SK-N-SH treated with all-trans-retinoic acid at 6 μM for 48 hours (cell line): ENCODE measurements at regions not wholly inside any gene's neighbourhood (a gene's known extent, or its start where the extent isn't known, plus 50 kb on each side); places are given as distances from the start of the nearest gene placed in this dataset.

ENCODE experiments used
- ATAC-seq: fragments of 200-7000 bp; cut with Tn5 transposase; 3 replicates; pipeline ENCODE4 v1.9.1; 2020; ENCODE audit warnings: mild to moderate bottlenecking, moderate library complexity
- ARNTL ChIP-seq: fragments of 450-650 bp; formaldehyde crosslinking; IDR thresholded peaks from 2 replicates; pipeline ENCODE4 v1.5.0; 2020; ENCODE audit warnings: low read depth, mild to moderate bottlenecking, moderate library complexity, borderline replicate concordance
- CREB5 ChIP-seq: fragments of 250-450 bp; sonication (Bioruptor Pico); IDR thresholded peaks from 2 replicates; pipeline ENCODE4 v1.5.1; 2020; ENCODE audit warnings: low read depth, mild to moderate bottlenecking, moderate library complexity
- CSRNP3 ChIP-seq: fragments of 250-450 bp; sonication (Bioruptor Pico); IDR thresholded peaks from 2 replicates; pipeline ENCODE4 v1.5.1; 2021; ENCODE audit warnings: mild to moderate bottlenecking, moderate library complexity
- ESRRG ChIP-seq: fragments of 250-450 bp; sonication (Bioruptor Pico); IDR thresholded peaks from 2 replicates; pipeline ENCODE4 v1.6.1; 2021; ENCODE audit warnings: mild to moderate bottlenecking
- GLIS3 ChIP-seq: fragments of 250-450 bp; sonication (Bioruptor Pico); IDR thresholded peaks from 2 replicates; pipeline ENCODE4 v1.5.0; 2020; ENCODE audit warnings: mild to moderate bottlenecking, moderate library complexity
- ISL1 ChIP-seq: fragments of 250-450 bp; sonication (Bioruptor Pico); IDR thresholded peaks from 2 replicates; pipeline ENCODE4 v2.1.2; 2022; ENCODE audit warnings: mild to moderate bottlenecking, moderate library complexity
- PPARA ChIP-seq: fragments of 250-450 bp; sonication (Bioruptor Pico); IDR thresholded peaks from 2 replicates; pipeline ENCODE4 v1.5.0; 2020; ENCODE audit warnings: mild to moderate bottlenecking, borderline replicate concordance
- RARB ChIP-seq: fragments of 250-450 bp; sonication (Bioruptor Pico); IDR thresholded peaks from 2 replicates; pipeline ENCODE4 v1.8.0; 2021; ENCODE audit warnings: mild to moderate bottlenecking, moderate library complexity
- SNAI2 ChIP-seq: fragments of 250-450 bp; sonication (Bioruptor Pico); IDR thresholded peaks from 2 replicates; pipeline ENCODE4 v1.5.0; 2020; ENCODE audit warnings: mild to moderate bottlenecking, moderate library complexity
- TCF4 ChIP-seq: fragments of 250-450 bp; sonication (Bioruptor Pico); IDR thresholded peaks from 2 replicates; pipeline ENCODE4 v1.8.0; 2021; ENCODE audit warnings: mild to moderate bottlenecking, moderate library complexity, borderline replicate concordance
- TSHZ2 ChIP-seq: fragments of 250-450 bp; sonication (Bioruptor Pico); IDR thresholded peaks from 2 replicates; pipeline ENCODE4 v1.5.0; 2020; ENCODE audit warnings: mild to moderate bottlenecking, moderate library complexity
- ZFP3 ChIP-seq: fragments of 250-450 bp; sonication (Bioruptor Pico); IDR thresholded peaks from 2 replicates; pipeline ENCODE4 v1.5.0; 2020; ENCODE audit warnings: mild to moderate bottlenecking, moderate library complexity
- ZFP30 ChIP-seq: fragments of 450-650 bp; formaldehyde crosslinking; IDR thresholded peaks from 2 replicates; pipeline ENCODE4 v1.5.0; 2022; ENCODE audit warnings: mild to moderate bottlenecking, moderate library complexity
- ZNF565 ChIP-seq: fragments of 450-650 bp; formaldehyde crosslinking; conservative IDR thresholded peaks from 2 replicates; pipeline ENCODE4 v1.5.0; 2020; ENCODE audit warnings: low read depth, mild to moderate bottlenecking, moderate library complexity
- ZNF70 ChIP-seq: fragments of 450-650 bp; formaldehyde crosslinking; IDR thresholded peaks from 2 replicates; pipeline ENCODE4 v1.5.0; 2020; ENCODE audit warnings: mild to moderate bottlenecking, moderate library complexity
- ZNF8 ChIP-seq: fragments of 450-650 bp; formaldehyde crosslinking; IDR thresholded peaks from 2 replicates; pipeline ENCODE4 v1.5.0; 2020; ENCODE audit warnings: mild to moderate bottlenecking, moderate library complexity
- TF ChIP-seq, protein P1 (sequence below): fragments of 250-450 bp; sonication (Bioruptor Pico); IDR thresholded peaks from 2 replicates; pipeline ENCODE4 v1.8.0; 2021; ENCODE audit warnings: low read depth, mild to moderate bottlenecking, moderate library complexity, borderline replicate concordance
- TF ChIP-seq, protein P2 (sequence below): fragments of 250-450 bp; sonication (Bioruptor Pico); IDR thresholded peaks from 2 replicates; pipeline ENCODE4 v1.8.0; 2020; ENCODE audit warnings: mild to moderate bottlenecking, moderate library complexity, borderline replicate concordance

DNA sequence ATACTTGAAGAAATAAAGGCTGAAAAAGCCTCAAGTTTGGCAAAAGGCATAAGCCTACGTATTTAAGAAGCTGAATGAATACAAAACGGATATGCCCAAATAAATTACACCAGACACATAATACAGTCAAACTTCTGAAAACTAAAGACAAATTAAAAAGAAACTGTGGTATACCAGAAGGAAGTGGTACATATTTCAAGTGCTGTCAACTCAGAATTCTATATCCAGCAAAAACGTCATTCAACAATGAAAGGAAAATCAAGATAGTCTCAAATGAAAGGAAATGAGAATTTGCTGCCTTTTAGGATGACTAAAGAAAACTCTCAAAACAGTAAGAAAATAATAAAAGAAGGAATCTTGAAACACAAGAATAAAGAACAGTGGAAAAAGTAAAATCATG, 69.5 kb downstream of the POLR1D start:
- no peak for ATAC-seq
- no peak for TF ChIP-seq TCF4 (CRISPR knock-in tag)
- TF ChIP-seq RARB (CRISPR knock-in tag): no peak
- no peak for TF ChIP-seq ARNTL (CRISPR knock-in tag)
- no peak for TF ChIP-seq GLIS3 (CRISPR knock-in tag)
- TF ChIP-seq TSHZ2 (CRISPR knock-in tag): no peak
- TF ChIP-seq SNAI2: no peak
- no peak for TF ChIP-seq CREB5 (CRISPR knock-in tag)
- no peak for TF ChIP-seq ZNF8
- TF ChIP-seq PPARA (CRISPR knock-in tag): no peak
- TF ChIP-seq ZFP30 (CRISPR knock-in tag): no peak
- TF ChIP-seq, all 23 proteins: peak for 0

DNA sequence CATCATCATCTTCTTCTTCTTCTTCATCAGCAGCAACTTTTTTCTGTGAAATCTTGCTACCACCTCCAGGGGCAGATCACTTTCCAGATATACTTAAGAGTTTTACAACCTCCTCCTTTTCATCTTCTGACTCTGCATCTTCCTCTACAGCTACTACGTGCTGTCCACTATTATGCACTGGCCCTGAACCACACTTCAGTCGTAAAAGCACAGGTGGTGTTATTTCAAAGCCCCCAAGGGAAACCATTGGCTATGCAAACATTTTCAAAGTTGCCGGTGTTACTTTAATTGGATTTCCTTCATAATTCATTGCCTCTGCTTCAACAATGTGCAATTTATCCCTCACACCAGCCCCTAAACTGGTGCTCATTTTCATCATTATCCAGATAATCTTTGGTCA, 75.0 kb downstream of the POLR1D start:
- ATAC-seq: no peak
- no peak for TF ChIP-seq PPARA (CRISPR knock-in tag)
- TF ChIP-seq SNAI2: no peak
- TF ChIP-seq CREB5 (CRISPR knock-in tag): no peak
- TF ChIP-seq ZFP30 (CRISPR knock-in tag): no peak
- TF ChIP-seq ZNF565: no peak

DNA sequence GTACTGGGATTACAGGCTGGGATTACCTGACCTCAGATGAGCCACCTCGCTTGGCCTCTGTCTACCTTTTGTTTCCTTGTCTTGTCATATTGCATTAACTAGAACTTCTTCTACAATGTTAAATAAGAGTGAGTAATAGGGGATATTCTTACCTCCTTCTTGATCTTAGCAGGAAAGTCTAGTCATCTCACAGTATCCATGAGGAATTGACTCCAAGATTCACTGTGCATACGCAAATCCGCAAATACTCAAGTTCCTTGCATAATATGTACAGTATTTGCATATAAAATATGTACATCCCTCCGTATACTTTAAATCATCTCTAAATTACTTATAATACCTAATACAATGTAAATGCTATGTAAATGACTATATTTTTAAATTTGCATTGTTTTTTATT, 78.3 kb downstream of the POLR1D start:
- no peak for ATAC-seq
- TF ChIP-seq, protein P1, sequence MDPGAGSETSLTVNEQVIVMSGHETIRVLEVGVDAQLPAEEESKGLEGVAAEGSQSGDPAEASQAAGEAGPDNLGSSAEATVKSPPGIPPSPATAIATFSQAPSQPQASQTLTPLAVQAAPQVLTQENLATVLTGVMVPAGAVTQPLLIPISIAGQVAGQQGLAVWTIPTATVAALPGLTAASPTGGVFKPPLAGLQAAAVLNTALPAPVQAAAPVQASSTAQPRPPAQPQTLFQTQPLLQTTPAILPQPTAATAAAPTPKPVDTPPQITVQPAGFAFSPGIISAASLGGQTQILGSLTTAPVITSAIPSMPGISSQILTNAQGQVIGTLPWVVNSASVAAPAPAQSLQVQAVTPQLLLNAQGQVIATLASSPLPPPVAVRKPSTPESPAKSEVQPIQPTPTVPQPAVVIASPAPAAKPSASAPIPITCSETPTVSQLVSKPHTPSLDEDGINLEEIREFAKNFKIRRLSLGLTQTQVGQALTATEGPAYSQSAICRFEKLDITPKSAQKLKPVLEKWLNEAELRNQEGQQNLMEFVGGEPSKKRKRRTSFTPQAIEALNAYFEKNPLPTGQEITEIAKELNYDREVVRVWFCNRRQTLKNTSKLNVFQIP (CRISPR knock-in tag): no peak
- TF ChIP-seq ESRRG (CRISPR knock-in tag) (no peak), ZNF70 (CRISPR knock-in tag) (no peak), PPARA (CRISPR knock-in tag) (no peak), ZFP3 (CRISPR knock-in tag) (no peak)

DNA sequence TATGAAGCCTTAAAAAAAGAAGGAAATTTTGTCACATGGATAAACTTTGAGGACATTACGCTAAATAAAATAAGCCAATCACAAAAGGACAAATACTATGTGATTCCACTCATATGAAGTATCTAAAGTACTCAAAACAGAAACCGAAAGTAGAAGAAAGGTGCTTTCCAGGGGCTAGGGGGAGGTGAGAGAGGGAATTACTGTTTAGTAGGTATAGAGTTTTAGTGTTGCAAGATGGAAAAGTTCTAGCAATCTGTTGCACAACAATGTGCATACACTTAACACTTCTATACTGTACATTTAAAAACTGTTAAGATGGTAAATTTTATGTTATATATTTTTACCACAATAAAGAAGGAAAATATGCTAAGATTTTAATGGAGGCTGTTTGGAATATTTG, 83.0 kb downstream of the POLR1D start:
- ATAC-seq: no peak
- no peak for TF ChIP-seq RARB (CRISPR knock-in tag)
- TF ChIP-seq CREB5 (CRISPR knock-in tag): no peak
- no peak for TF ChIP-seq ZNF565
- no peak for TF ChIP-seq ISL1
- no peak for TF ChIP-seq ZFP3 (CRISPR knock-in tag)
- TF ChIP-seq CSRNP3: no peak
- no peak for TF ChIP-seq ZNF8
- TF ChIP-seq ARNTL (CRISPR knock-in tag): no peak
- TF ChIP-seq ESRRG (CRISPR knock-in tag): no peak
- TF ChIP-seq, protein P2, sequence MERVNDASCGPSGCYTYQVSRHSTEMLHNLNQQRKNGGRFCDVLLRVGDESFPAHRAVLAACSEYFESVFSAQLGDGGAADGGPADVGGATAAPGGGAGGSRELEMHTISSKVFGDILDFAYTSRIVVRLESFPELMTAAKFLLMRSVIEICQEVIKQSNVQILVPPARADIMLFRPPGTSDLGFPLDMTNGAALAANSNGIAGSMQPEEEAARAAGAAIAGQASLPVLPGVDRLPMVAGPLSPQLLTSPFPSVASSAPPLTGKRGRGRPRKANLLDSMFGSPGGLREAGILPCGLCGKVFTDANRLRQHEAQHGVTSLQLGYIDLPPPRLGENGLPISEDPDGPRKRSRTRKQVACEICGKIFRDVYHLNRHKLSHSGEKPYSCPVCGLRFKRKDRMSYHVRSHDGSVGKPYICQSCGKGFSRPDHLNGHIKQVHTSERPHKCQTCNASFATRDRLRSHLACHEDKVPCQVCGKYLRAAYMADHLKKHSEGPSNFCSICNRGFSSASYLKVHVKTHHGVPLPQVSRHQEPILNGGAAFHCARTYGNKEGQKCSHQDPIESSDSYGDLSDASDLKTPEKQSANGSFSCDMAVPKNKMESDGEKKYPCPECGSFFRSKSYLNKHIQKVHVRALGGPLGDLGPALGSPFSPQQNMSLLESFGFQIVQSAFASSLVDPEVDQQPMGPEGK (CRISPR knock-in tag): no peak
